ENCODE measurements at regions not wholly inside any gene's neighbourhood (a gene's known extent, or its start where the extent isn't known, plus 50 kb on each side); places are given as distances from the start of the nearest gene placed in this dataset.

DNA sequence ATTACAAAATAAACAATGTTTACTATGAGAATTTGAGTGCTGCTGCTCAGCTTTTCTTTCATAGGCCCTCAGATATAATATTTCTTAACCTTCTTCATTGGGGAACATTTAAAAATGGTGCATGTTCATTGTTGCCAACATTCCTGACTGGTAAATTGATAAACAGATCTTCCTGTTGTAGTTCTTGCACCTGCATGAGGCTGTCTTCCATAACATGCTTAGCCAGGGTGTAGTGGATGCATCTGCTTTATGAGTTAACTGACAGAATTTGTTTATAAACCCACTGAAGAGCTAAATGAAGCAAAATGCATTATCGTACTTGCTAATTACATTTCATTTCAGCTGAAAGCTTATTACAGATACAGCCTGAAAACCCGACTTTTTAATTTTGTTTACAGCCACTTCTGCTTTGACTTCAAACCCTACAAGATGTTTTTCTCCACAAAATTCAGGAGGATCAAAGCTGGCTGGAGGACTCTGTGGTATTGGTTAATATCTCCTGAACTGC, 177.2 kb downstream of the SEM1 start:
- H3K27ac Mint-ChIP-seq (ENCODE audit: unreplicated experiment), result no peak overlapping the region
- TF ChIP-seq, protein P1, sequence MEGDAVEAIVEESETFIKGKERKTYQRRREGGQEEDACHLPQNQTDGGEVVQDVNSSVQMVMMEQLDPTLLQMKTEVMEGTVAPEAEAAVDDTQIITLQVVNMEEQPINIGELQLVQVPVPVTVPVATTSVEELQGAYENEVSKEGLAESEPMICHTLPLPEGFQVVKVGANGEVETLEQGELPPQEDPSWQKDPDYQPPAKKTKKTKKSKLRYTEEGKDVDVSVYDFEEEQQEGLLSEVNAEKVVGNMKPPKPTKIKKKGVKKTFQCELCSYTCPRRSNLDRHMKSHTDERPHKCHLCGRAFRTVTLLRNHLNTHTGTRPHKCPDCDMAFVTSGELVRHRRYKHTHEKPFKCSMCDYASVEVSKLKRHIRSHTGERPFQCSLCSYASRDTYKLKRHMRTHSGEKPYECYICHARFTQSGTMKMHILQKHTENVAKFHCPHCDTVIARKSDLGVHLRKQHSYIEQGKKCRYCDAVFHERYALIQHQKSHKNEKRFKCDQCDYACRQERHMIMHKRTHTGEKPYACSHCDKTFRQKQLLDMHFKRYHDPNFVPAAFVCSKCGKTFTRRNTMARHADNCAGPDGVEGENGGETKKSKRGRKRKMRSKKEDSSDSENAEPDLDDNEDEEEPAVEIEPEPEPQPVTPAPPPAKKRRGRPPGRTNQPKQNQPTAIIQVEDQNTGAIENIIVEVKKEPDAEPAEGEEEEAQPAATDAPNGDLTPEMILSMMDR (IDR thresholded peaks at IDR 0.05), result no peak
- H3K9me3 Mint-ChIP-seq (ENCODE audit: low read depth), result no peaks in the 10 kb centered on the region
- H3K36me3 Mint-ChIP-seq (ENCODE audit: low read depth), result no peaks in the 10 kb centered on the region
- no peak overlapping the region for H3K4me3 Mint-ChIP-seq (ENCODE audit: unreplicated experiment)
- peaks cover 20% of the 10 kb centered on the region for H3K27me3 Mint-ChIP-seq (ENCODE audit: low read depth)
- H3K4me1 Mint-ChIP-seq (ENCODE audit: low read depth), result no peaks in the 10 kb centered on the region
- DNase-seq (ENCODE audit: low spot score), result no peak

DNA sequence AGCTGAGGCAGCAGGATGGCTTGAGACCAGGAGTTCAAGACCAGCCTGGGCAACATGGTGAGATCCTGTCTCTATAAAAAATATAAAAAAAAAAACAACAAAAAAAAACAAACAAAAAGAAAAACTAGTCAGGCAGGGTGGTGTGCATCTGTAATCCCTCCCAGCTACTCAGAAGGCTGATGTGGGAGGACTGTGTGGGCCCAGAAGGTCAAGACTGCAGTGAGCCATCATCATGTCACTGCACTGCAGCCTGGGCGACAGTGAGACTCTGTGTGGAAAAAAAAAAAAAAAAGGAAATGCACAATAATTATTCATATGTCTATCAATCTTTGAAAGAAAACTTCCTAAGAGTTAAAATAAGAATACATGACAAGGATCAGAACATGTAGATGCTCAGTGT, 178.3 kb downstream of the SEM1 start:
- Mint-ChIP-seq H3K27me3 (ENCODE audit: low read depth) (peaks cover 22% of the 10 kb centered on the region), H3K27ac (ENCODE audit: unreplicated experiment) (no peak overlapping the region), H3K4me1 (ENCODE audit: low read depth) (no peaks in the 10 kb centered on the region), H3K36me3 (ENCODE audit: low read depth) (no peaks in the 10 kb centered on the region), H3K9me3 (ENCODE audit: low read depth) (no peaks in the 10 kb centered on the region), H3K4me3 (ENCODE audit: unreplicated experiment) (no peak overlapping the region)
- no peak for DNase-seq (ENCODE audit: low spot score)
- TF ChIP-seq, protein P1 (IDR thresholded peaks at IDR 0.05), result no peak

DNA sequence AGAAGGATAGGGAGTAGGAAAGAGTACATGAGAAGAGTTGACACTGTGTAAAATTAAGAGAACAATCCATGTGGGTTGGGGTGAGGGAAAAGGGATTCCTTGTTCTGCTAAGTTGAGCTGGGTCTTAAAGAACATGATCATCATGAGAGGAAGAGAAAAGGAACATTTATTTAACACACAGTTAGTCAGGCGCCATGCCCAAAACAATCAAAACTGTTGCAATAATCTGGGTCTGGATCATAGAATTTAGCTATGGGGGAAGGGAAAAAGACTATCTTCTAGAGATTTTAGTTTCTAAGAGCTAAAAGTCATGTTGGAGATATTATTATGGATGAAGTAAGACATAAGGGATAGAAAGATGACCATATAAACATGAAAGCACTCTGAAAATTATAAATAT, 178.9 kb downstream of the SEM1 start:
- TF ChIP-seq, protein P1 (IDR thresholded peaks at IDR 0.05), result no peak
- Mint-ChIP-seq H3K27ac (ENCODE audit: unreplicated experiment) (no peak overlapping the region), H3K9me3 (ENCODE audit: low read depth) (no peaks in the 10 kb centered on the region), H3K4me1 (ENCODE audit: low read depth) (no peaks in the 10 kb centered on the region), H3K27me3 (ENCODE audit: low read depth) (peaks cover 22% of the 10 kb centered on the region), H3K4me3 (ENCODE audit: unreplicated experiment) (no peak overlapping the region), H3K36me3 (ENCODE audit: low read depth) (no peaks in the 10 kb centered on the region)
- no peak for DNase-seq (ENCODE audit: low spot score)

DNA sequence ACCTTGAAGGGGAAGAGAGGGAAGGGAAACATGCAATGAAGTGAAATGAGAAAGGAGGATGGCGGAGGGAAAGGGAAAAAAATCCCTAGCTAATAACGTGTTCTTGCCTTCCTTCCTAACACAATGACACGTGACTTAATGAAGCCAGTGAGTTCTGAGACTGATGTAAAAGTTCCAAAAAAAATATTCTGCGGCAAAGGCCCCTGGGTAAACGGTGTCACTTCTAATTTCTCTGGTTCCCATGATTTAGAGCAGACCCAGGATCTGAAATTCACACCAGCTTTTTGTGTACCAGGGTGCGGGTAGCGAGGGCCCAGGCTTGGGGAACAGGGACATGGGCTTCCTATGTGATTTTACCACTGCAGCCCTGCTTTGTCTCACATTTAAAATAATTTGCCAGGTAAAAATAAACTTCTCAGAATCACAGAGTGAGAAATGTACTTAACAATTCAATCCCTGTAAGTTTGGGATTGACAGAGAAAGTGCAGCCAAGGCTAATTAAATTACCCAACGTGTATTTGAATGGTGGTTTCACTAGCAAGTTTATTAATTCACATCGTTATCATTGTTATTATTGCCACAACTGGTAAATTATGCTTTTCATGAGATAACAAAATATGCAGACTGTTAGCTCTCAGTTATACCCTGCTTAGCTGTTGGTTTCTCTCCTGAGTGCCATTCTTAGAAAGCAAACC, 182.4 kb downstream of the SEM1 start:
- H3K9me3 Mint-ChIP-seq (ENCODE audit: low read depth), result no peaks in the 10 kb centered on the region
- no peak for DNase-seq (ENCODE audit: low spot score)
- H3K4me1 Mint-ChIP-seq (ENCODE audit: low read depth), result no peaks in the 10 kb centered on the region
- H3K27ac Mint-ChIP-seq (ENCODE audit: unreplicated experiment), result no peak overlapping the region
- H3K36me3 Mint-ChIP-seq (ENCODE audit: low read depth), result no peaks in the 10 kb centered on the region
- H3K4me3 Mint-ChIP-seq (ENCODE audit: unreplicated experiment), result no peak overlapping the region
- TF ChIP-seq, protein P1 (IDR thresholded peaks at IDR 0.05), result no peak
- peaks cover 18% of the 10 kb centered on the region for H3K27me3 Mint-ChIP-seq (ENCODE audit: low read depth)

DNA sequence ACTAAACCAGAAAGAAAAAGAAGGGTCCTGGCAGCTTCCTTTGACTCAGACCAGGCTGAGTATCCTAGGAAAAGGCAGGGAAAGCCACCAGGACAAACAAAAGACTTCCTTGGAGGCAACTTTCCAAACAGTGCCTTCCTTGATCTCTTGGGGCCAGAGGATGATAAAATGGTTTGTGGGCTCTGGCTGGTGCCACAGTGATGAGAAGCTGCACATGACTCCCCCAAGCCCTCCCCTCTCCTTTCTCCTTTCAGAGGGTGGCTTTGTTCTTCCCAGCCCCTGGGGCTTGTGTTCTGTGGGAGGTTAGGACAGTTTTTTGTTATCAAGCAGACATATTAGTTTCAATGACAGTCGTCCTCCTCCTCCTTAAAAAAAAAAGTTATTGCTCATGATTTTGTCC, 183.2 kb downstream of the SEM1 start:
- no peak for DNase-seq (ENCODE audit: low spot score)
- no peak overlapping the region for H3K27ac Mint-ChIP-seq (ENCODE audit: unreplicated experiment)
- peaks cover 18% of the 10 kb centered on the region for H3K27me3 Mint-ChIP-seq (ENCODE audit: low read depth)
- no peaks in the 10 kb centered on the region for H3K4me1 Mint-ChIP-seq (ENCODE audit: low read depth)
- no peaks in the 10 kb centered on the region for H3K9me3 Mint-ChIP-seq (ENCODE audit: low read depth)
- TF ChIP-seq, protein P1 (IDR thresholded peaks at IDR 0.05), result no peak
- H3K4me3 Mint-ChIP-seq (ENCODE audit: unreplicated experiment), result no peak overlapping the region
- no peaks in the 10 kb centered on the region for H3K36me3 Mint-ChIP-seq (ENCODE audit: low read depth)
